IPS DF 6.9 (cell line): ENCODE measurements at regions not wholly inside any gene's neighbourhood (a gene's known extent, or its start where the extent isn't known, plus 50 kb on each side); places are given as distances from the start of the nearest gene placed in this dataset.

ENCODE experiments used
- DNase-seq: peaks from one replicate; pipeline ENCODE4 v3.0.0-alpha.2; 2013; ENCODE audit warnings: low read depth, low spot score
- H3K27ac ChIP-seq: one replicate; pipeline ENCODE4 v1.5.1; 2013; ENCODE audit warnings: low read length, control low read depth
- H3K27me3 ChIP-seq: 2 replicates; pipeline ENCODE4 v1.6.1; 2013; ENCODE audit warnings: mild to moderate bottlenecking, low read length; ENCODE audit not compliant: control insufficient read depth, insufficient read depth
- H3K36me3 ChIP-seq: 2 replicates; pipeline ENCODE4 v1.6.1; 2013; ENCODE audit warnings: low read length; ENCODE audit not compliant: control insufficient read depth, insufficient read depth
- H3K4me1 ChIP-seq: 2 replicates; pipeline ENCODE4 v1.6.1; 2013; ENCODE audit warnings: low read length; ENCODE audit not compliant: control insufficient read depth, insufficient read depth
- H3K4me3 ChIP-seq: 2 replicates; pipeline ENCODE4 v1.5.1; 2013; ENCODE audit warnings: mild to moderate bottlenecking, low read length
- H3K9me3 ChIP-seq: 2 replicates; pipeline ENCODE4 v1.6.1; 2013; ENCODE audit warnings: low read length, inconsistent platforms; ENCODE audit not compliant: control insufficient read depth, insufficient read depth
- WGBS: extraction: QIAGEN DNeasy Blood & Tissue Kit; methylation state at CpG from one replicate; pipeline ENCODE4 v1.1.7; 2013; ENCODE audit warnings: mixed read lengths, missing lambda C conversion rate; ENCODE audit not compliant: insufficient read length, insufficient coverage; 5-methylcytosine and 5-hydroxymethylcytosine counted together

GRCh38 chr3:5657106-5657505 lies 469.6 kb downstream of the EDEM1 start:
- no CpG with 5 or more reads among the region's 5 CpGs for WGBS
- no peaks in the 10 kb centered on the region for H3K27me3 ChIP-seq
- no peak for DNase-seq

GRCh38 chr3:5663601-5664000 lies 476.1 kb downstream of the EDEM1 start:
- WGBS = no CpG with 5 or more reads among the region's 1 CpG
- Histone ChIP-seq H3K27ac (no peak overlapping the region), H3K4me1 (no peaks in the 10 kb centered on the region), H3K4me3 (no peak overlapping the region), H3K36me3 (no peaks in the 10 kb centered on the region), H3K9me3 (peaks cover 2% of the 10 kb centered on the region; the same call in 1 of the 2 replicates), H3K27me3 (no peaks in the 10 kb centered on the region)
- DNase-seq = no peak

More at GRCh38 chr3:5657106-5657505, 469.6 kb downstream of the EDEM1 start:
- no peaks in the 10 kb centered on the region for H3K4me1 ChIP-seq
- H3K36me3 ChIP-seq = no peaks in the 10 kb centered on the region
- H3K9me3 ChIP-seq = no peaks in the 10 kb centered on the region; the same call in 1 of the 2 replicates
- no peak overlapping the region for H3K4me3 ChIP-seq
- no peak overlapping the region for H3K27ac ChIP-seq

GRCh38 chr3:5666455-5666854 lies 478.9 kb downstream of the EDEM1 start:
- Histone ChIP-seq H3K4me1 (no peaks in the 10 kb centered on the region), H3K27me3 (no peaks in the 10 kb centered on the region), H3K4me3 (no peak overlapping the region), H3K36me3 (no peaks in the 10 kb centered on the region), H3K9me3 (peaks cover 2% of the 10 kb centered on the region), H3K27ac (no peak overlapping the region)
- no CpG with 5 or more reads among the region's 4 CpGs for WGBS
- no peak for DNase-seq

GRCh38 chr3:5673521-5673920 lies 486.0 kb downstream of the EDEM1 start:
- H3K9me3 ChIP-seq = no peaks in the 10 kb centered on the region; the same call in 1 of the 2 replicates
- no peaks in the 10 kb centered on the region for H3K27me3 ChIP-seq
- H3K27ac ChIP-seq = no peak overlapping the region
- no peak for DNase-seq
- no peaks in the 10 kb centered on the region for H3K36me3 ChIP-seq
- WGBS = no CpG with 5 or more reads among the region's 3 CpGs
- no peaks in the 10 kb centered on the region for H3K4me1 ChIP-seq
- H3K4me3 ChIP-seq = no peak overlapping the region

GRCh38 chr3:5675319-5675718 lies 487.8 kb downstream of the EDEM1 start:
- no peak for DNase-seq
- H3K27me3 ChIP-seq = no peaks in the 10 kb centered on the region
- no peaks in the 10 kb centered on the region for H3K36me3 ChIP-seq
- H3K4me1 ChIP-seq = no peaks in the 10 kb centered on the region
- no peak overlapping the region for H3K27ac ChIP-seq
- no peak overlapping the region for H3K4me3 ChIP-seq
- H3K9me3 ChIP-seq = no peaks in the 10 kb centered on the region; the same call in 1 of the 2 replicates
- no CpG with 5 or more reads among the region's 3 CpGs for WGBS

- H3K4me1 ChIP-seq = no peaks in the 10 kb centered on the region
- no peaks in the 10 kb centered on the region for H3K27me3 ChIP-seq
- H3K27ac ChIP-seq = no peak overlapping the region
- DNase-seq = no peak
- H3K36me3 ChIP-seq = no peaks in the 10 kb centered on the region
- H3K9me3 ChIP-seq = no peaks in the 10 kb centered on the region; the same call in 1 of the 2 replicates
- H3K4me3 ChIP-seq = no peak overlapping the region
- no CpG with 5 or more reads among the region's 6 CpGs for WGBS
These were observed 490.0 kb downstream of the EDEM1 start for GRCh38 chr3:5677555-5677954.

- Histone ChIP-seq H3K27me3 (no peaks in the 10 kb centered on the region), H3K27ac (no peak overlapping the region), H3K4me1 (no peaks in the 10 kb centered on the region), H3K36me3 (no peaks in the 10 kb centered on the region), H3K4me3 (no peak overlapping the region), H3K9me3 (no peaks in the 10 kb centered on the region; the same call in 1 of the 2 replicates)
- no CpG with 5 or more reads among the region's 2 CpGs for WGBS
- no peak for DNase-seq
These were observed 490.7 kb downstream of the EDEM1 start for GRCh38 chr3:5678248-5678647.

- WGBS = no CpG with 5 or more reads among the region's 5 CpGs
- H3K4me1 ChIP-seq = no peaks in the 10 kb centered on the region
- DNase-seq = no peak
These were observed 491.3 kb downstream of the EDEM1 start for GRCh38 chr3:5678844-5679243.

GRCh38 chr3:5687230-5687629 lies 499.7 kb downstream of the EDEM1 start:
- no peak for DNase-seq
- H3K27me3 ChIP-seq = no peaks in the 10 kb centered on the region
- no CpG with 5 or more reads among the region's 3 CpGs for WGBS
- no peaks in the 10 kb centered on the region for H3K4me1 ChIP-seq
- no peak overlapping the region for H3K4me3 ChIP-seq
- H3K36me3 ChIP-seq = no peaks in the 10 kb centered on the region
- no peak overlapping the region for H3K27ac ChIP-seq
- H3K9me3 ChIP-seq = peaks cover 5% of the 10 kb centered on the region

More at GRCh38 chr3:5678844-5679243, 491.3 kb downstream of the EDEM1 start:
- Histone ChIP-seq H3K9me3 (no peaks in the 10 kb centered on the region; the same call in 1 of the 2 replicates), H3K36me3 (no peaks in the 10 kb centered on the region), H3K27me3 (no peaks in the 10 kb centered on the region), H3K27ac (no peak overlapping the region), H3K4me3 (no peak overlapping the region)

GRCh38 chr3:5690490-5690889 lies 503.0 kb downstream of the EDEM1 start:
- Histone ChIP-seq H3K4me3 (no peak overlapping the region), H3K9me3 (peaks cover 5% of the 10 kb centered on the region)
- DNase-seq = no peak

GRCh38 chr3:5690904-5691532 lies 503.5 kb downstream of the EDEM1 start:
- H3K27ac ChIP-seq = no peak overlapping the region
- H3K4me1 ChIP-seq = no peaks in the 10 kb centered on the region
- no peak overlapping the region for H3K4me3 ChIP-seq
- peaks cover 5% of the 10 kb centered on the region for H3K9me3 ChIP-seq
- H3K36me3 ChIP-seq = no peaks in the 10 kb centered on the region
- WGBS = no CpG with 5 or more reads among the region's 3 CpGs
- no peaks in the 10 kb centered on the region for H3K27me3 ChIP-seq
- no peak for DNase-seq

More at GRCh38 chr3:5690490-5690889, 503.0 kb downstream of the EDEM1 start:
- no peaks in the 10 kb centered on the region for H3K36me3 ChIP-seq
- H3K4me1 ChIP-seq = no peaks in the 10 kb centered on the region
- H3K27ac ChIP-seq = no peak overlapping the region
- H3K27me3 ChIP-seq = no peaks in the 10 kb centered on the region
